B cell (primary cell): ENCODE measurements at regions not wholly inside any gene's neighbourhood (a gene's known extent, or its start where the extent isn't known, plus 50 kb on each side); places are given as distances from the start of the nearest gene placed in this dataset.

Source experiments
- ATAC-seq: fragments of 200-7000 bp; cut with Tn5 transposase; one replicate; pipeline ENCODE4 v1.10.0; 2021; ENCODE audit warnings: low read depth, mild to moderate bottlenecking, moderate number of reproducible peaks, moderate library complexity
- CTCF ChIA-PET: fragments of 350-600 bp; sonication (Branson Sonifier 250); formaldehyde crosslinking; loops from one replicate; lab custom pipeline; 2021; ENCODE audit warnings: antibody characterized with exemption, inconsistent platforms; lab: Charles Lee
- POLR2A ChIA-PET: fragments of 350-600 bp; sonication (Branson Sonifier 250); formaldehyde crosslinking; loops from one replicate; lab custom pipeline; 2021; ENCODE audit warnings: antibody characterized with exemption; lab: Charles Lee
- DNase-seq: peaks from one replicate; pipeline ENCODE4 v3.0.0; 2013
- H2AFZ ChIP-seq: 2 replicates; pipeline ENCODE4 v1.6.1; 2012; ENCODE audit warnings: mild to moderate bottlenecking, low read depth, low read length; ENCODE audit not compliant: insufficient read depth, poor library complexity, severe bottlenecking
- H3K27ac ChIP-seq, 2 donors: 1 replicate in 1 of 2; 2 replicates in 1 of 2; pipeline ENCODE4 v1.5.1; 2012 to 2013; ENCODE audit warnings: low read length in 2 of 2, mild to moderate bottlenecking in 2 of 2, moderate library complexity in 1 of 2
- H3K27me3 ChIP-seq, 4 experiments: fragments of 200-600 bp in 1 of 4; sonication (generic) in 1 of 4; replicated peaks in 1 of 4; 1 replicate in 2 of 4; 2 replicates in 2 of 4; pipeline versions ENCODE4 v1.6.1 to v1.7.0; 2013 to 2016; ENCODE audit warnings: low read length in 3 of 4, mild to moderate bottlenecking in 2 of 4, mixed read lengths in 1 of 4, moderate library complexity in 1 of 4; ENCODE audit not compliant: insufficient read depth in 4 of 4, control insufficient read depth in 3 of 4; ENCODE audit errors: control extremely low read depth in 1 of 4
- H3K36me3 ChIP-seq, 2 experiments: replicated peaks in 1 of 2; 1 replicate in 1 of 2; 2 replicates in 1 of 2; pipeline versions ENCODE4 v1.6.1 to v1.7.1; 2013; ENCODE audit warnings: low read length in 1 of 2; ENCODE audit not compliant: insufficient read depth in 2 of 2, control insufficient read depth in 1 of 2; ENCODE audit errors: control extremely low read depth in 1 of 2, extremely low read depth in 1 of 2
- H3K4me1 ChIP-seq, 2 donors: fragments of 200-600 bp in 1 of 2; sonication (generic) in 1 of 2; 1 replicate in 1 of 2; 2 replicates in 1 of 2; pipeline versions ENCODE4 v1.5.1 to v1.6.1; 2013 to 2017; ENCODE audit warnings: low read length in 2 of 2; ENCODE audit not compliant: control insufficient read depth in 2 of 2, insufficient read depth in 2 of 2
- H3K4me2 ChIP-seq: replicated peaks from 2 replicates; pipeline ENCODE3; 2012; ENCODE audit warnings: mild to moderate bottlenecking, low read depth, low read length; ENCODE audit not compliant: poor library complexity, severe bottlenecking
- H3K4me3 ChIP-seq, 5 experiments: fragments of 200-600 bp in 1 of 5; sonication (generic) in 1 of 5; 1 replicate in 3 of 5; 2 replicates in 2 of 5; pipeline versions ENCODE4 v1.5.1 to v1.7.0; 2011 to 2016; ENCODE audit warnings: low read length in 4 of 5, mild to moderate bottlenecking in 4 of 5, low read depth in 2 of 5, control low read depth in 1 of 5, moderate library complexity in 1 of 5; ENCODE audit not compliant: insufficient read depth in 1 of 5; ENCODE audit errors: control extremely low read depth in 1 of 5, extremely low read depth in 1 of 5
- H3K79me2 ChIP-seq: fragments of 200-600 bp; sonication (generic); one replicate; pipeline ENCODE4 v1.6.0; 2016; ENCODE audit warnings: low read length; ENCODE audit not compliant: control insufficient read depth, insufficient read depth
- H3K9ac ChIP-seq: fragments of 200-600 bp; sonication (generic); 2 replicates; pipeline ENCODE4 v1.6.1; 2017; ENCODE audit warnings: mild to moderate bottlenecking, low read length, moderate library complexity
- H3K9me3 ChIP-seq, 3 donors: one replicate each; pipeline versions ENCODE4 v1.6.1 to v1.7.1; 2013; ENCODE audit warnings: low read length in 2 of 3; ENCODE audit not compliant: control insufficient read depth in 2 of 3, insufficient read depth in 1 of 3; ENCODE audit errors: control extremely low read depth in 1 of 3
- H4K20me1 ChIP-seq: 2 replicates; pipeline ENCODE4 v1.6.0; 2012; ENCODE audit warnings: mild to moderate bottlenecking, low read length; ENCODE audit not compliant: insufficient read depth, control insufficient read depth, poor library complexity, severe bottlenecking
- H3K27ac Mint-ChIP-seq: one replicate; pipeline ENCODE4 v1.8.0; 2021; ENCODE audit warnings: mixed read lengths
- H3K27me3 Mint-ChIP-seq: one replicate; pipeline ENCODE4 v1.8.0; 2021; ENCODE audit warnings: mixed read lengths
- H3K4me1 Mint-ChIP-seq: one replicate; pipeline ENCODE4 v1.8.0; 2021; ENCODE audit warnings: mixed read lengths
- H3K4me3 Mint-ChIP-seq: one replicate; pipeline ENCODE4 v1.8.0; 2021; ENCODE audit warnings: mixed read lengths
- H3K9me3 Mint-ChIP-seq: one replicate; pipeline ENCODE4 v1.8.0; 2022; ENCODE audit warnings: mixed read lengths; ENCODE audit not compliant: insufficient read depth
- EZH2 ChIP-seq: IDR thresholded peaks from 2 replicates; pipeline ENCODE4 v1.6.1; 2012; ENCODE audit warnings: borderline replicate concordance, low read depth, mild to moderate bottlenecking, moderate library complexity, low read length; ENCODE audit not compliant: insufficient read depth, poor library complexity, severe bottlenecking
- WGBS: methylation state at CpG from one replicate; pipeline ENCODE4 v1.1.5; 2013; ENCODE audit warnings: missing lambda C conversion rate; ENCODE audit not compliant: insufficient coverage; 5-methylcytosine and 5-hydroxymethylcytosine counted together
- intact Hi-C: fragments of 100-400 bp; cut with micrococcal nuclease; formaldehyde crosslinking; loops from one replicate; pipeline ENCODE4 v1.10.0; 2022
- TF ChIP-seq, protein P1 (sequence below): fragments of 200-600 bp; IDR thresholded peaks from one replicate; pipeline ENCODE4 v1.8.0; 2022; ENCODE audit warnings: antibody characterized with exemption, mild to moderate bottlenecking

DNA sequence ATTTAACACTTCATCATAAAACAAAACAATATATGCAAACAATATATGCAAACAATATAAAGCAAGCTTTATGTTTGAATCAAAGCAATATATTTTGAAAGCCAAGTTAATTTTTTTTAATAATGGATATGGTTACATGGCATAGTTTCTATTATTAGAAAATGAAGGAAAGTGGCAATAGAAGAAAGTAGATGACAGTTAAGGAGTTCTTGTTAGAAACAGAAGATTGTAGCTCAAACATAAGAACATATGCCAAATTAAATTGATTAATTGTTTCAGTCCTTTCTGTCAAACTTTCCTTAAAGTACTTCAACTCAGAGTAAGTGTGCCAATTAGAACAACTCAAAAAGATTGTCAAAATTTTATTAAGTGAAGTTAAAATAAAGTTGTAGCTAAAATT, 1248.3 kb downstream of the SLC16A7 start:
- no peak for ATAC-seq
- TF ChIP-seq, protein P1, sequence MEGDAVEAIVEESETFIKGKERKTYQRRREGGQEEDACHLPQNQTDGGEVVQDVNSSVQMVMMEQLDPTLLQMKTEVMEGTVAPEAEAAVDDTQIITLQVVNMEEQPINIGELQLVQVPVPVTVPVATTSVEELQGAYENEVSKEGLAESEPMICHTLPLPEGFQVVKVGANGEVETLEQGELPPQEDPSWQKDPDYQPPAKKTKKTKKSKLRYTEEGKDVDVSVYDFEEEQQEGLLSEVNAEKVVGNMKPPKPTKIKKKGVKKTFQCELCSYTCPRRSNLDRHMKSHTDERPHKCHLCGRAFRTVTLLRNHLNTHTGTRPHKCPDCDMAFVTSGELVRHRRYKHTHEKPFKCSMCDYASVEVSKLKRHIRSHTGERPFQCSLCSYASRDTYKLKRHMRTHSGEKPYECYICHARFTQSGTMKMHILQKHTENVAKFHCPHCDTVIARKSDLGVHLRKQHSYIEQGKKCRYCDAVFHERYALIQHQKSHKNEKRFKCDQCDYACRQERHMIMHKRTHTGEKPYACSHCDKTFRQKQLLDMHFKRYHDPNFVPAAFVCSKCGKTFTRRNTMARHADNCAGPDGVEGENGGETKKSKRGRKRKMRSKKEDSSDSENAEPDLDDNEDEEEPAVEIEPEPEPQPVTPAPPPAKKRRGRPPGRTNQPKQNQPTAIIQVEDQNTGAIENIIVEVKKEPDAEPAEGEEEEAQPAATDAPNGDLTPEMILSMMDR = no peak
- no peak for TF ChIP-seq EZH2
- CTCF ChIA-PET = no interaction called here

DNA sequence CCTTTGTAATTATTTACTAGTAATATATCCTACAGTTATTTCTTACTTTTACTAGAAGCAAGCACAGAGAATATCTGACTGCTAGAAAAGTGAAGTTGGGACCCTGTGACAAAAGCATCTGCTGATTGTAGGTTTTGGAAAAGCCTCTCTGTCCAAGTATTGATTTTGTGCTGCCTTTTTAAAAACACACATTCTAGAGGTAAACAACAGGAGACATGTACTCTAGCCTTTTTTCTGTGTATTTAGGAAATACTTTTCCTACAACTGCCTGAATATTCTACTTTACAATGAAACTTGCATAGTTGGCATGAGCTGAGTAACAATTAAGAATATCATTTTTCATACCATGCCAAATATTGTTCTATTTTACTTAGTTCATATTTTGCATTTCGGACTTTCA, 1249.0 kb downstream of the SLC16A7 start:
- CTCF ChIA-PET = no interaction called here
- H3K4me3 Mint-ChIP-seq = no peak overlapping the region
- no peak overlapping the region for H2AFZ ChIP-seq
- ATAC-seq (no peak), DNase-seq (no peak)
- no peaks in the 10 kb centered on the region for H3K27me3 ChIP-seq
- H3K4me2 ChIP-seq = no peak overlapping the region
- H3K4me3 ChIP-seq = no peak overlapping the region
- POLR2A ChIA-PET = no interaction called here
- no CpG with 5 or more reads among the region's 1 CpG for WGBS
- H3K27ac ChIP-seq = no peak overlapping the region
- H3K4me1 Mint-ChIP-seq = no peaks in the 10 kb centered on the region
- TF ChIP-seq, protein P1 = no peak
- no peak for TF ChIP-seq EZH2
- no peaks in the 10 kb centered on the region for H3K36me3 ChIP-seq
- intact Hi-C loops = no loop called here
- H4K20me1 ChIP-seq = no peaks in the 10 kb centered on the region
- H3K27me3 Mint-ChIP-seq = no peaks in the 10 kb centered on the region
- no peaks in the 10 kb centered on the region for H3K4me1 ChIP-seq
- H3K79me2 ChIP-seq = no peaks in the 10 kb centered on the region
- H3K9ac ChIP-seq = no peak overlapping the region
- H3K9me3 ChIP-seq = peaks cover 0 to 2% (median 0%) of the 10 kb centered on the region in 3 donors
- H3K9me3 Mint-ChIP-seq = peaks cover 4% of the 10 kb centered on the region
- no peak overlapping the region for H3K27ac Mint-ChIP-seq

More for the DNA sequence above, 1248.3 kb downstream of the SLC16A7 start:
- Mint-ChIP-seq H3K4me3 (no peak overlapping the region), H3K27me3 (no peaks in the 10 kb centered on the region), H3K4me1 (no peaks in the 10 kb centered on the region), H3K9me3 (peaks cover 4% of the 10 kb centered on the region), H3K27ac (no peak overlapping the region)
- POLR2A ChIA-PET = no interaction called here
- intact Hi-C loops = no loop called here
- peaks cover 0 to 3% (median 2%) of the 10 kb centered on the region in 3 donors for H3K9me3 ChIP-seq
- no peak overlapping the region for H3K4me3 ChIP-seq
- H3K9ac ChIP-seq = no peak overlapping the region
- no peaks in the 10 kb centered on the region for H3K36me3 ChIP-seq
- H3K4me1 ChIP-seq = no peaks in the 10 kb centered on the region
- H4K20me1 ChIP-seq = no peaks in the 10 kb centered on the region
- no peak overlapping the region for H2AFZ ChIP-seq
- no peaks in the 10 kb centered on the region for H3K79me2 ChIP-seq
- no peak overlapping the region for H3K4me2 ChIP-seq
- no peak for DNase-seq
- H3K27me3 ChIP-seq = no peaks in the 10 kb centered on the region
- H3K27ac ChIP-seq = no peak overlapping the region
